SK-N-SH treated with all-trans-retinoic acid at 6 μM for 48 hours (cell line): ENCODE measurements at regions not wholly inside any gene's neighbourhood (a gene's known extent, or its start where the extent isn't known, plus 50 kb on each side); places are given as distances from the start of the nearest gene placed in this dataset.

ENCODE experiments used
- ARNTL ChIP-seq: fragments of 450-650 bp; formaldehyde crosslinking; IDR thresholded peaks from 2 replicates; pipeline ENCODE4 v1.5.0; 2020; ENCODE audit warnings: low read depth, mild to moderate bottlenecking, moderate library complexity, borderline replicate concordance
- CREB5 ChIP-seq: fragments of 250-450 bp; sonication (Bioruptor Pico); IDR thresholded peaks from 2 replicates; pipeline ENCODE4 v1.5.1; 2020; ENCODE audit warnings: low read depth, mild to moderate bottlenecking, moderate library complexity
- CSDC2 ChIP-seq: fragments of 250-450 bp; sonication (Bioruptor Pico); IDR thresholded peaks from 2 replicates; pipeline ENCODE4 v1.5.0; 2020; ENCODE audit warnings: mild to moderate bottlenecking, moderate library complexity
- GLIS3 ChIP-seq: fragments of 250-450 bp; sonication (Bioruptor Pico); IDR thresholded peaks from 2 replicates; pipeline ENCODE4 v1.5.0; 2020; ENCODE audit warnings: mild to moderate bottlenecking, moderate library complexity
- ISL1 ChIP-seq: fragments of 250-450 bp; sonication (Bioruptor Pico); IDR thresholded peaks from 2 replicates; pipeline ENCODE4 v2.1.2; 2022; ENCODE audit warnings: mild to moderate bottlenecking, moderate library complexity
- OSR1 ChIP-seq: fragments of 250-450 bp; sonication (Bioruptor Pico); IDR thresholded peaks from 2 replicates; pipeline ENCODE4 v1.8.0; 2022; ENCODE audit warnings: moderate library complexity, mild to moderate bottlenecking, inconsistent platforms
- PATZ1 ChIP-seq: fragments of 250-450 bp; sonication (Bioruptor Pico); IDR thresholded peaks from 2 replicates; pipeline ENCODE4 v1.8.0; 2020; ENCODE audit warnings: mild to moderate bottlenecking, moderate library complexity, borderline replicate concordance
- POU6F1 ChIP-seq: fragments of 250-450 bp; sonication (Bioruptor Pico); IDR thresholded peaks from 2 replicates; pipeline ENCODE4 v1.8.0; 2021; ENCODE audit warnings: low read depth, mild to moderate bottlenecking, moderate library complexity, borderline replicate concordance
- PPARA ChIP-seq: fragments of 250-450 bp; sonication (Bioruptor Pico); IDR thresholded peaks from 2 replicates; pipeline ENCODE4 v1.5.0; 2020; ENCODE audit warnings: mild to moderate bottlenecking, borderline replicate concordance
- RARB ChIP-seq: fragments of 250-450 bp; sonication (Bioruptor Pico); IDR thresholded peaks from 2 replicates; pipeline ENCODE4 v1.8.0; 2021; ENCODE audit warnings: mild to moderate bottlenecking, moderate library complexity
- SNAI2 ChIP-seq: fragments of 250-450 bp; sonication (Bioruptor Pico); IDR thresholded peaks from 2 replicates; pipeline ENCODE4 v1.5.0; 2020; ENCODE audit warnings: mild to moderate bottlenecking, moderate library complexity
- ZC3H10 ChIP-seq: fragments of 250-450 bp; sonication (Bioruptor Pico); IDR thresholded peaks from 2 replicates; pipeline ENCODE4 v1.5.1; 2021; ENCODE audit warnings: mild to moderate bottlenecking, moderate library complexity
- ZFP30 ChIP-seq: fragments of 450-650 bp; formaldehyde crosslinking; IDR thresholded peaks from 2 replicates; pipeline ENCODE4 v1.5.0; 2022; ENCODE audit warnings: mild to moderate bottlenecking, moderate library complexity
- ZNF565 ChIP-seq: fragments of 450-650 bp; formaldehyde crosslinking; conservative IDR thresholded peaks from 2 replicates; pipeline ENCODE4 v1.5.0; 2020; ENCODE audit warnings: low read depth, mild to moderate bottlenecking, moderate library complexity

GRCh38 chr3:135622656-135623055 is 342.9 kb upstream of the PPP2R3A start:
- no peak for TF ChIP-seq ZNF565 (CRISPR knock-in tag)
- TF ChIP-seq PATZ1 (CRISPR knock-in tag): no peak
- TF ChIP-seq CREB5 (CRISPR knock-in tag): no peak
- no peak for TF ChIP-seq OSR1
- TF ChIP-seq GLIS3 (CRISPR knock-in tag): no peak
- TF ChIP-seq ZC3H10 (CRISPR knock-in tag): no peak
- TF ChIP-seq CSDC2 (CRISPR knock-in tag): no peak
- no peak for TF ChIP-seq POU6F1 (CRISPR knock-in tag)
- TF ChIP-seq ISL1 (CRISPR knock-in tag): no peak
- no peak for TF ChIP-seq RARB (CRISPR knock-in tag)
- no peak for TF ChIP-seq PPARA (CRISPR knock-in tag)
- no peak for TF ChIP-seq ARNTL
- no peak for TF ChIP-seq SNAI2 (CRISPR knock-in tag)
- no peak for TF ChIP-seq ZFP30 (CRISPR knock-in tag)
